ENCODE measurements at regions not wholly inside any gene's neighbourhood (a gene's known extent, or its start where the extent isn't known, plus 50 kb on each side); places are given as distances from the start of the nearest gene placed in this dataset.

DNA sequence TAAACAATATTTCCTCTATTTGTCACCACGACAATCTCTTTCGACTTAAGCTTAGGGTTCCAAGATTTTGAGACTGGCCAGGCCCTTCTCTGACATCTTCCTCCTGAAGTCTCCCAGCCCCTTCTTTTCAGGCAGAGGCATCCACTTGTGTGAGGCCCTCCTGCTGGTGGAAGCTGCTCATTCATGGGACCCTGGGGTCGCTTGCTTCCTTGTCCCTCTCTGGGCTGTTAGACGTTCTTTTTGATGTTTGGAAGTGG lies 188.2 kb upstream of the APCDD1 start:
- in situ Hi-C loops (cut with MboI; ENCODE audit: low sequenced_read_pairs) (no loop called here), intact Hi-C loops (cut with micrococcal nuclease) (no loop called here), dilution Hi-C loops (cut with HindIII; ENCODE audit: low sequenced_read_pairs, unreplicated experiment) (no loop called here)
- ATAC-seq (ENCODE audit: low read depth) (no peak), DNase-seq (no peak)
- H3K56ac ChIP-seq (ENCODE audit: extremely low read depth, insufficient read depth, low read length) = no peak overlapping the region
- H4K5ac ChIP-seq (ENCODE audit: low read depth, low read length) = no peak overlapping the region
- no peak overlapping the region for H3K23ac ChIP-seq (ENCODE audit: low read depth, low read length)
- H3K4ac ChIP-seq (ENCODE audit: low read depth, low read length) = no peak overlapping the region
- H3K4me2 ChIP-seq (ENCODE audit: low read depth, low read length) = no peak overlapping the region
- H2BK20ac ChIP-seq (ENCODE audit: low read depth, low read length) = no peak overlapping the region
- H4K20me1 ChIP-seq (ENCODE audit: insufficient read depth, low read length) = no peaks in the 10 kb centered on the region
- H3K4me1 ChIP-seq (ENCODE audit: control insufficient read depth, insufficient read depth, low read length) = peaks cover 4% of the 10 kb centered on the region
- no peaks in the 10 kb centered on the region for H3K9me3 ChIP-seq (ENCODE audit: control insufficient read depth, insufficient read depth, low read length)
- H3K18ac ChIP-seq (ENCODE audit: low read depth, low read length) = no peak overlapping the region
- H3K79me1 ChIP-seq (ENCODE audit: low read depth in 1 of 2, low read length in 2 of 2) = no peaks in the 10 kb centered on the region
- H2AK9ac ChIP-seq (replicated peaks; ENCODE audit: low read depth, low read length, poor library complexity) = no peak overlapping the region
- H3K9me1 ChIP-seq (ENCODE audit: insufficient read depth, low read length) = no peaks in the 10 kb centered on the region
- H2AK5ac ChIP-seq (ENCODE audit: low read depth, low read length) = no peak overlapping the region
- CTCF ChIA-PET = interaction anchor here (1.4 kb wide), 1 partner anchor 12 kb away, joined by 3 read pairs; no protein-coding TSS in a partner anchor
- H4K8ac ChIP-seq (ENCODE audit: low read depth in 2 of 2, low read length in 2 of 2) = no peak overlapping the region
- POLR2A ChIA-PET (ENCODE audit: unreplicated experiment) = no interaction called here
- TF ChIP-seq MXI1 (IDR thresholded peaks at IDR 0.05; ENCODE audit: borderline replicate concordance, low read depth, low read length) (no peak), FOS (IDR thresholded peaks at IDR 0.05; ENCODE audit: low read depth, low read length) (no peak), CEBPB (IDR thresholded peaks at IDR 0.05; ENCODE audit: low read depth, low read length) (no peak), NFE2L2 (IDR thresholded peaks at IDR 0.05; ENCODE audit: low read depth, low read length) (no peak), RAD21 (IDR thresholded peaks at IDR 0.05; ENCODE audit: low read length) (no peak), RFX5 (IDR thresholded peaks at IDR 0.05; ENCODE audit: low read depth, low read length) (no peak), RCOR1 (IDR thresholded peaks at IDR 0.05; ENCODE audit: insufficient replicate concordance, low read length) (no peak), BHLHE40 (IDR thresholded peaks at IDR 0.05; ENCODE audit: low read depth, low read length) (no peak), MAFK (IDR thresholded peaks at IDR 0.05; ENCODE audit: low read depth, low read length) (no peak), CHD1 (IDR thresholded peaks at IDR 0.05; ENCODE audit: low read depth, low read length) (no peak), MAZ (IDR thresholded peaks at IDR 0.05; ENCODE audit: borderline replicate concordance, low read depth, low read length) (no peak), SMC3 (IDR thresholded peaks at IDR 0.05; ENCODE audit: low read depth, low read length) (no peak), POLR2A (IDR thresholded peaks at IDR 0.05; ENCODE audit: low read depth, low read length) (no peak)
- TF ChIP-seq, protein P1, sequence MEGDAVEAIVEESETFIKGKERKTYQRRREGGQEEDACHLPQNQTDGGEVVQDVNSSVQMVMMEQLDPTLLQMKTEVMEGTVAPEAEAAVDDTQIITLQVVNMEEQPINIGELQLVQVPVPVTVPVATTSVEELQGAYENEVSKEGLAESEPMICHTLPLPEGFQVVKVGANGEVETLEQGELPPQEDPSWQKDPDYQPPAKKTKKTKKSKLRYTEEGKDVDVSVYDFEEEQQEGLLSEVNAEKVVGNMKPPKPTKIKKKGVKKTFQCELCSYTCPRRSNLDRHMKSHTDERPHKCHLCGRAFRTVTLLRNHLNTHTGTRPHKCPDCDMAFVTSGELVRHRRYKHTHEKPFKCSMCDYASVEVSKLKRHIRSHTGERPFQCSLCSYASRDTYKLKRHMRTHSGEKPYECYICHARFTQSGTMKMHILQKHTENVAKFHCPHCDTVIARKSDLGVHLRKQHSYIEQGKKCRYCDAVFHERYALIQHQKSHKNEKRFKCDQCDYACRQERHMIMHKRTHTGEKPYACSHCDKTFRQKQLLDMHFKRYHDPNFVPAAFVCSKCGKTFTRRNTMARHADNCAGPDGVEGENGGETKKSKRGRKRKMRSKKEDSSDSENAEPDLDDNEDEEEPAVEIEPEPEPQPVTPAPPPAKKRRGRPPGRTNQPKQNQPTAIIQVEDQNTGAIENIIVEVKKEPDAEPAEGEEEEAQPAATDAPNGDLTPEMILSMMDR (conservative IDR thresholded peaks at IDR 0.05; ENCODE audit: low read depth, low read length) = no peak
- TF ChIP-seq, protein P2, sequence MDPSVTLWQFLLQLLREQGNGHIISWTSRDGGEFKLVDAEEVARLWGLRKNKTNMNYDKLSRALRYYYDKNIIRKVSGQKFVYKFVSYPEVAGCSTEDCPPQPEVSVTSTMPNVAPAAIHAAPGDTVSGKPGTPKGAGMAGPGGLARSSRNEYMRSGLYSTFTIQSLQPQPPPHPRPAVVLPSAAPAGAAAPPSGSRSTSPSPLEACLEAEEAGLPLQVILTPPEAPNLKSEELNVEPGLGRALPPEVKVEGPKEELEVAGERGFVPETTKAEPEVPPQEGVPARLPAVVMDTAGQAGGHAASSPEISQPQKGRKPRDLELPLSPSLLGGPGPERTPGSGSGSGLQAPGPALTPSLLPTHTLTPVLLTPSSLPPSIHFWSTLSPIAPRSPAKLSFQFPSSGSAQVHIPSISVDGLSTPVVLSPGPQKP (IDR thresholded peaks at IDR 0.05; ENCODE audit: borderline replicate concordance, low read depth, low read length) = no peak
- TF ChIP-seq, protein P3, sequence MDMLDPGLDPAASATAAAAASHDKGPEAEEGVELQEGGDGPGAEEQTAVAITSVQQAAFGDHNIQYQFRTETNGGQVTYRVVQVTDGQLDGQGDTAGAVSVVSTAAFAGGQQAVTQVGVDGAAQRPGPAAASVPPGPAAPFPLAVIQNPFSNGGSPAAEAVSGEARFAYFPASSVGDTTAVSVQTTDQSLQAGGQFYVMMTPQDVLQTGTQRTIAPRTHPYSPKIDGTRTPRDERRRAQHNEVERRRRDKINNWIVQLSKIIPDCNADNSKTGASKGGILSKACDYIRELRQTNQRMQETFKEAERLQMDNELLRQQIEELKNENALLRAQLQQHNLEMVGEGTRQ (IDR thresholded peaks at IDR 0.05; ENCODE audit: low read depth, low read length) = no peak
- H4K91ac ChIP-seq (ENCODE audit: insufficient read depth, low read depth, low read length) = no peak overlapping the region
- H3K9ac ChIP-seq (ENCODE audit: low read depth, low read length) = no peak overlapping the region
- H3K27ac ChIP-seq (ENCODE audit: insufficient read depth, low read length) = no peak overlapping the region
- no peak overlapping the region for H2AFZ ChIP-seq (replicated peaks; ENCODE audit: low read length, poor library complexity)
- no peak overlapping the region for H3K4me3 ChIP-seq (ENCODE audit: insufficient read depth, low read depth, low read length)
- H3K27me3 ChIP-seq (ENCODE audit: control insufficient read depth, insufficient read depth, low read length) = 0 out of 2 replicates have a peak, but pooled peaks cover 4% of the 10 kb centered on the region
- 50% methylated on average over 2 of the region's 4 CpGs; no CpG with 5 or more reads in 1 of the 2 experiments for WGBS, 2 experiments (ENCODE audit: extremely low coverage in 2 of 2, insufficient read length in 1 of 2)
- H2BK15ac ChIP-seq (ENCODE audit: low read depth, low read length) = no peak overlapping the region
- H2BK120ac ChIP-seq (ENCODE audit: low read depth, low read length) = no peak overlapping the region
- H3K14ac ChIP-seq (replicated peaks; ENCODE audit: low read depth, low read length) = no peak overlapping the region
- H3K36me3 ChIP-seq (ENCODE audit: control insufficient read depth, insufficient read depth, low read length) = no peaks in the 10 kb centered on the region
- no peak overlapping the region for H2BK5ac ChIP-seq (ENCODE audit: low read depth, low read length, poor library complexity, severe bottlenecking)
- no TSS peak for BruUV-seq (replicated peaks)

Data from IMR-90 (cell line).